ENCODE measurements at regions not wholly inside any gene's neighbourhood (a gene's known extent, or its start where the extent isn't known, plus 50 kb on each side); places are given as distances from the start of the nearest gene placed in this dataset.
"Not testable (repeated sequence)": the region's sequence is repeated elsewhere in the genome, so short reads cannot be mapped to it uniquely, and the experiment has no call there.

- no peaks in the 10 kb centered on the region for H3K36me3 Mint-ChIP-seq (ENCODE audit: unreplicated experiment)
- peak; percentile 72 for TF ChIP-seq CTCF (IDR thresholded peaks at IDR 0.05; ENCODE audit: partially characterized antibody, unreplicated experiment)
- no peaks in the 10 kb centered on the region for H3K9me3 Mint-ChIP-seq (ENCODE audit: unreplicated experiment)
- no peak overlapping the region for H3K27ac Mint-ChIP-seq (ENCODE audit: unreplicated experiment)
- DNase-seq, result no peak
- H3K4me1 Mint-ChIP-seq (ENCODE audit: low read depth, unreplicated experiment), result peaks cover 5% of the 10 kb centered on the region
- no peaks in the 10 kb centered on the region for H3K27me3 Mint-ChIP-seq (ENCODE audit: unreplicated experiment)
- no peak overlapping the region for H3K4me3 Mint-ChIP-seq (ENCODE audit: unreplicated experiment)
Measured at GRCh38 chr5:92309336-92309991, 926.3 kb upstream of the ARRDC3 start.

GRCh38 chr5:92308679-92309078 is 925.6 kb upstream of the ARRDC3 start:
- Mint-ChIP-seq H3K9me3 (ENCODE audit: unreplicated experiment) (no peaks in the 10 kb centered on the region), H3K27ac (ENCODE audit: unreplicated experiment) (no peak overlapping the region), H3K36me3 (ENCODE audit: unreplicated experiment) (no peaks in the 10 kb centered on the region), H3K27me3 (ENCODE audit: unreplicated experiment) (no peaks in the 10 kb centered on the region), H3K4me1 (ENCODE audit: low read depth, unreplicated experiment) (peaks cover 2% of the 10 kb centered on the region), H3K4me3 (ENCODE audit: unreplicated experiment) (no peak overlapping the region)
- no peak for DNase-seq
- no peak for TF ChIP-seq CTCF (IDR thresholded peaks at IDR 0.05; ENCODE audit: partially characterized antibody, unreplicated experiment)

GRCh38 chr5:92302356-92302755 is 919.2 kb upstream of the ARRDC3 start:
- not testable (repeated sequence) for H3K4me3 Mint-ChIP-seq (ENCODE audit: unreplicated experiment); H3K27me3 Mint-ChIP-seq (ENCODE audit: unreplicated experiment); DNase-seq; H3K9me3 Mint-ChIP-seq (ENCODE audit: unreplicated experiment); H3K36me3 Mint-ChIP-seq (ENCODE audit: unreplicated experiment); H3K27ac Mint-ChIP-seq (ENCODE audit: unreplicated experiment); H3K4me1 Mint-ChIP-seq (ENCODE audit: low read depth, unreplicated experiment)

- no peak for DNase-seq
- Mint-ChIP-seq H3K27me3 (ENCODE audit: unreplicated experiment) (peaks cover 5% of the 10 kb centered on the region), H3K27ac (ENCODE audit: unreplicated experiment) (no peak overlapping the region), H3K4me3 (ENCODE audit: unreplicated experiment) (no peak overlapping the region), H3K4me1 (ENCODE audit: low read depth, unreplicated experiment) (peaks cover 3% of the 10 kb centered on the region), H3K36me3 (ENCODE audit: unreplicated experiment) (peaks cover 10% of the 10 kb centered on the region), H3K9me3 (ENCODE audit: unreplicated experiment) (peaks cover 6% of the 10 kb centered on the region)
- TF ChIP-seq CTCF (IDR thresholded peaks at IDR 0.05; ENCODE audit: partially characterized antibody, unreplicated experiment), result no peak
Measured at GRCh38 chr5:92283521-92283920, 900.4 kb upstream of the ARRDC3 start.

- not testable (repeated sequence) for H3K27me3 Mint-ChIP-seq (ENCODE audit: unreplicated experiment); H3K4me3 Mint-ChIP-seq (ENCODE audit: unreplicated experiment); DNase-seq; H3K9me3 Mint-ChIP-seq (ENCODE audit: unreplicated experiment); H3K36me3 Mint-ChIP-seq (ENCODE audit: unreplicated experiment); H3K27ac Mint-ChIP-seq (ENCODE audit: unreplicated experiment); H3K4me1 Mint-ChIP-seq (ENCODE audit: low read depth, unreplicated experiment)
Measured at GRCh38 chr5:92271750-92272149, 888.6 kb upstream of the ARRDC3 start.

GRCh38 chr5:92268343-92268742 is 885.2 kb upstream of the ARRDC3 start:
- Mint-ChIP-seq H3K27ac (ENCODE audit: unreplicated experiment) (no peak overlapping the region), H3K36me3 (ENCODE audit: unreplicated experiment) (no peaks in the 10 kb centered on the region), H3K9me3 (ENCODE audit: unreplicated experiment) (peaks cover 1% of the 10 kb centered on the region), H3K27me3 (ENCODE audit: unreplicated experiment) (no peaks in the 10 kb centered on the region), H3K4me3 (ENCODE audit: unreplicated experiment) (no peak overlapping the region), H3K4me1 (ENCODE audit: low read depth, unreplicated experiment) (peaks cover 2% of the 10 kb centered on the region)
- no peak for TF ChIP-seq CTCF (IDR thresholded peaks at IDR 0.05; ENCODE audit: partially characterized antibody, unreplicated experiment)
- no peak for DNase-seq

All from glutamatergic neuron (in vitro differentiated cells).